Endothelial cell of umbilical vein (primary cell): ENCODE measurements at regions not wholly inside any gene's neighbourhood (a gene's known extent, or its start where the extent isn't known, plus 50 kb on each side); places are given as distances from the start of the nearest gene placed in this dataset.

ENCODE experiments used
- EZH2 ChIP-seq: IDR thresholded peaks from 2 replicates; pipeline ENCODE4 v1.6.1; 2012; ENCODE audit warnings: borderline replicate concordance, low read depth, mild to moderate bottlenecking, moderate library complexity, low read length, inconsistent platforms; ENCODE audit not compliant: severe bottlenecking
- FOS ChIP-seq: IDR thresholded peaks from 2 replicates; pipeline ENCODE4 v1.6.1; 2011; ENCODE audit warnings: mild to moderate bottlenecking, low read length, moderate library complexity, borderline replicate concordance; ENCODE audit not compliant: insufficient read depth
- GATA2 ChIP-seq: IDR thresholded peaks from 2 replicates; pipeline ENCODE4 v1.7.0; 2011; ENCODE audit warnings: low read depth, mild to moderate bottlenecking, moderate library complexity, mixed read lengths, low read length; ENCODE audit not compliant: insufficient read length, insufficient read depth
- JUN ChIP-seq: IDR thresholded peaks from 2 replicates; pipeline ENCODE4 v1.6.1; 2011; ENCODE audit warnings: borderline replicate concordance, low read depth; ENCODE audit not compliant: insufficient read length, insufficient read depth
- MYC ChIP-seq: IDR thresholded peaks from one replicate; pipeline ENCODE4 v1.6.1; 2011; ENCODE audit warnings: mild to moderate bottlenecking, low read depth, low read length
- POLR2A ChIP-seq: IDR thresholded peaks from 2 replicates; pipeline ENCODE4 v1.6.1; 2012; ENCODE audit warnings: low read depth, mild to moderate bottlenecking, control low read depth, low read length
- POLR2AphosphoS5 ChIP-seq: IDR thresholded peaks from 2 replicates; pipeline ENCODE4 v1.6.1; 2012; ENCODE audit warnings: low read depth, mild to moderate bottlenecking, control low read depth, low read length, moderate library complexity; ENCODE audit not compliant: insufficient read depth
- TF ChIP-seq, protein P1 (sequence below): IDR thresholded peaks from 2 replicates; pipeline ENCODE4 v1.6.1; 2011; ENCODE audit not compliant: insufficient read depth, insufficient read length
- TF ChIP-seq, protein P2 (sequence below), 2 donors: IDR thresholded peaks; 1 replicate in 1 of 2; 2 replicates in 1 of 2; pipeline ENCODE4 v1.5.1; 2011; ENCODE audit warnings: low read length in 2 of 2, mild to moderate bottlenecking in 2 of 2, moderate library complexity in 2 of 2, control low read depth in 1 of 2, inconsistent platforms in 1 of 2, low read depth in 1 of 2; ENCODE audit not compliant: insufficient read depth in 1 of 2; ENCODE audit errors: extremely low read depth in 1 of 2

DNA sequence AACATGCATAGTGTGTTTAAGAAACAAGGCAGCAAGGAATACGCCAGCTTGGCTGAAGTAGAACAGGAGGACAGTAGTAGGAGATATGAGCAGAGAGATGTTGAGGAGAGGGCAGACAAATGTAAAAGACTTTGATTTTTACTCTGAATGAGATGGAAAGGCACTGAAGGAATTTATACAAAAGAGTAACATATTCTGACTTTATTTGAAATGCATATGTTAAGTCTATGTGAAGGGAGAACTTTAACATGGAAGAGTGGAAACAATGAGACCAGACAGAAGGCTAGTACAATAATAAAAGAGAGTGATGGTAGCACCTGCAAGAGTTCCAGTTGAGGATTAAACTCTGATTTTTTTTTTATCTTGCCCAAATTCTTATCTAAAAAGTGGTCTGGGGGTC, 176.2 kb upstream of the CENPE start:
- TF ChIP-seq POLR2AphosphoS5 (no peak), POLR2A (no peak), GATA2 (no peak), EZH2 (no peak), MYC (no peak), JUN (no peak), FOS (no peak)
- TF ChIP-seq, protein P1, sequence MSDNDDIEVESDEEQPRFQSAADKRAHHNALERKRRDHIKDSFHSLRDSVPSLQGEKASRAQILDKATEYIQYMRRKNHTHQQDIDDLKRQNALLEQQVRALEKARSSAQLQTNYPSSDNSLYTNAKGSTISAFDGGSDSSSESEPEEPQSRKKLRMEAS, result no peak
- TF ChIP-seq, protein P2, sequence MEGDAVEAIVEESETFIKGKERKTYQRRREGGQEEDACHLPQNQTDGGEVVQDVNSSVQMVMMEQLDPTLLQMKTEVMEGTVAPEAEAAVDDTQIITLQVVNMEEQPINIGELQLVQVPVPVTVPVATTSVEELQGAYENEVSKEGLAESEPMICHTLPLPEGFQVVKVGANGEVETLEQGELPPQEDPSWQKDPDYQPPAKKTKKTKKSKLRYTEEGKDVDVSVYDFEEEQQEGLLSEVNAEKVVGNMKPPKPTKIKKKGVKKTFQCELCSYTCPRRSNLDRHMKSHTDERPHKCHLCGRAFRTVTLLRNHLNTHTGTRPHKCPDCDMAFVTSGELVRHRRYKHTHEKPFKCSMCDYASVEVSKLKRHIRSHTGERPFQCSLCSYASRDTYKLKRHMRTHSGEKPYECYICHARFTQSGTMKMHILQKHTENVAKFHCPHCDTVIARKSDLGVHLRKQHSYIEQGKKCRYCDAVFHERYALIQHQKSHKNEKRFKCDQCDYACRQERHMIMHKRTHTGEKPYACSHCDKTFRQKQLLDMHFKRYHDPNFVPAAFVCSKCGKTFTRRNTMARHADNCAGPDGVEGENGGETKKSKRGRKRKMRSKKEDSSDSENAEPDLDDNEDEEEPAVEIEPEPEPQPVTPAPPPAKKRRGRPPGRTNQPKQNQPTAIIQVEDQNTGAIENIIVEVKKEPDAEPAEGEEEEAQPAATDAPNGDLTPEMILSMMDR (IDR thresholded peaks at IDR 0.05; ENCODE audit: extremely low read depth in 1 of 2, insufficient read depth in 1 of 2, low read depth in 1 of 2, low read length in 2 of 2), result no peak
